D721Med (cell line): ENCODE measurements at regions not wholly inside any gene's neighbourhood (a gene's known extent, or its start where the extent isn't known, plus 50 kb on each side); places are given as distances from the start of the nearest gene placed in this dataset.

Experiments
- DNase-seq: peaks from one replicate; pipeline ENCODE4 v3.0.0; 2011; ENCODE audit warnings: low spot score; ENCODE audit not compliant: insufficient read length
- FAIRE-seq: peaks from 2 replicates; lab custom pipeline; 2011; peaks lifted over from hg19 to GRCh38; lab: Jason Lieb, UNC
- TF ChIP-seq, protein P1 (sequence below): IDR thresholded peaks from 2 replicates; pipeline ENCODE4 v1.5.1; 2012; ENCODE audit warnings: mild to moderate bottlenecking, control low read depth; ENCODE audit not compliant: insufficient read depth; ENCODE audit errors: missing control alignments

DNA sequence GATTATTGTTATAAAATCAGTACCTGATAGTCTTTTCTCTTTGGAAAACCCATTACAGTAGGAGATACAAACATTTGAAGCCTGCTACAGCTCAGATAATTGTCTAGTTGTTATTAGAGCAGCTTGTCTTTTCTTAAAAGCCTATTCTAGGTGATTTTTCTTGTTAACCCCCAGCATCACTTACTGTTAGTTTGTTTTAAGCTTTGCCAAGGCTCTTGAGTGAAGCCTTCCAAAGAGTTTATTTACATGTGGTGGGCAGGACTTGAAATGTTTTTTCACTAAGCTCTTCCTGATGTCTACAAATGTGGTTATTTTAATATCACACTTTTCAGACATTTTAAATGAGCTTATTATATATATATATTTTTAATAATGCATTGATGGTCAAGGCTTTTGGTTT, 791.3 kb downstream of the PLCL1 start:
- DNase-seq (no peak), FAIRE-seq (no peak)
- TF ChIP-seq, protein P1, sequence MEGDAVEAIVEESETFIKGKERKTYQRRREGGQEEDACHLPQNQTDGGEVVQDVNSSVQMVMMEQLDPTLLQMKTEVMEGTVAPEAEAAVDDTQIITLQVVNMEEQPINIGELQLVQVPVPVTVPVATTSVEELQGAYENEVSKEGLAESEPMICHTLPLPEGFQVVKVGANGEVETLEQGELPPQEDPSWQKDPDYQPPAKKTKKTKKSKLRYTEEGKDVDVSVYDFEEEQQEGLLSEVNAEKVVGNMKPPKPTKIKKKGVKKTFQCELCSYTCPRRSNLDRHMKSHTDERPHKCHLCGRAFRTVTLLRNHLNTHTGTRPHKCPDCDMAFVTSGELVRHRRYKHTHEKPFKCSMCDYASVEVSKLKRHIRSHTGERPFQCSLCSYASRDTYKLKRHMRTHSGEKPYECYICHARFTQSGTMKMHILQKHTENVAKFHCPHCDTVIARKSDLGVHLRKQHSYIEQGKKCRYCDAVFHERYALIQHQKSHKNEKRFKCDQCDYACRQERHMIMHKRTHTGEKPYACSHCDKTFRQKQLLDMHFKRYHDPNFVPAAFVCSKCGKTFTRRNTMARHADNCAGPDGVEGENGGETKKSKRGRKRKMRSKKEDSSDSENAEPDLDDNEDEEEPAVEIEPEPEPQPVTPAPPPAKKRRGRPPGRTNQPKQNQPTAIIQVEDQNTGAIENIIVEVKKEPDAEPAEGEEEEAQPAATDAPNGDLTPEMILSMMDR, result no peak

DNA sequence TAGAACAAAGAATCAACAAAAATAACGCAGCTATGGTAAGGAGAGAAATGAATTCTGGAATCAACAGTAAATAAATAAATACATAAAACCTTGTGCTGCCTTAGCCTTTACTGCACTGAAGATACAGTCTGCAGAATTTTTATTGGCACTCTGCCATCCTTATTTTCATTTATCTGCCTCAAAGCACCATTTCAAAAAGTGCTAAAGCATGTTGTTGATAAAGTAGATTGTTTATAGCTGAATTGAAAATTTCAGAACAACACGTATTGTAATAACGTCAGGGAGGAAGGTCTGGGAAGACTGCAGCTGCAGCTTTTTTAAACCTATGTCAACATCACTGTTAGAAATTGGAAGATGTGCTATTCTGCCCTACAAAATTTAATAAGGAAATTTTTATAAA, 787.2 kb downstream of the PLCL1 start:
- TF ChIP-seq, protein P1, result no peak
- DNase-seq (no peak), FAIRE-seq (no peak)

DNA sequence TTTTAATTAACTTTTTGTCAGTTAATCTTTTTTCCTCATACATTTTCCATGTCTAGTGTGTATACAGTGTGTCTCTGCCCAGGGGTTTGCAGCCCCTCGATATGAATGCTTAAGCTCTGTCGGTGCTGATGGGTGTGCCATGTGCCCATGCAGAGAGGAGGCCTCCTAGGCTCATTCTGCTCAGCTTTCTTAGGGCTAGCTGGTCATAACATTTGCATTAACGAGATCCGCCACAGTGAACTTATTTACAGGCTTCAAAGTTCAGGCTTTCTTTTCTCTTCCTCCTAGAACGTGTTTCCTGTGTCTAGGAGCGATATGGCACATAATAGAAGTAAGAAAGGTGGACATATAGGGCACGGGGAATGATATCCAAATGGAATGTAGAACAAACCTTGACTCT, 783.3 kb downstream of the PLCL1 start:
- no peak for FAIRE-seq
- DNase-seq, result no peak

DNA sequence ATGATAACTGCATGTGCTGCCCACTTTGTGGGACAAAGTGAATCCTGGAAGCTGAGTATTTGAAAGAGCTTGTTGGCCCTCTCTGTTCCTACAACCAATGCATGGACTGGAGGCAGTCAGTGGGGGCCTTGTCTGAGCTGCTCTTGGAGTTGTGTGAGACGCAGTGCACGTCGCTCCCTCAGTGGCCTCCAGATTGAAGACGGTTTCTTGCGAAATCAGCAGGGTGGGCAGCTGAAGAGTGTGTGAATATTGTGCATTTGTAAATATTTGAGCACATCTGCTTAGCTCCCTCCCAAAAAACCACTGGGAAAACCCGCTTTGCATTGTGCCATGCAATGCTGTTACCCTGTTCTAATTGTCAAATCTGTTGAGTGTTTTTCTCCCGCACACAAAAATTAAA, 782.8 kb downstream of the PLCL1 start:
- TF ChIP-seq, protein P1, result no peak
- FAIRE-seq (no peak), DNase-seq (no peak)

More for the DNA sequence above, 783.3 kb downstream of the PLCL1 start:
- TF ChIP-seq, protein P1, result no peak

DNA sequence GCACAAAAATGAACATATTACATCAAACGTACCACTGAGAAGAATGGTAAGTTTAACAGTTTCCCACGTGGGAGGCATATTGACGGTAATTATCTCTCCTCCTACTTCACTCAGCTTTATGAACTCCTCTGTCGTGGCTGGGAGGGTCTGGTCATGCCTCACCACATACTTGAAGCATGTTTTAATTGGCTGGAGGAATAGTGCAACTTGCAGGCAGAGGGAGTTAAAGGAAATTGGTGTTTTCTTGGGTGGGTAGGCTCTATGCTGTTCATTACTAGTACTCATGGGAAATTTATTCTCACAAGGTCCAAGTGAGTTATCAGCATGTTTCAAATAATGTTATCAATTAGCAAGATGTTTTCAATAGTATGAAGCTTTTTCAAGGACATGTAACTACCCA, 767.0 kb downstream of the PLCL1 start:
- DNase-seq (no peak), FAIRE-seq (no peak)
- TF ChIP-seq, protein P1, result no peak

DNA sequence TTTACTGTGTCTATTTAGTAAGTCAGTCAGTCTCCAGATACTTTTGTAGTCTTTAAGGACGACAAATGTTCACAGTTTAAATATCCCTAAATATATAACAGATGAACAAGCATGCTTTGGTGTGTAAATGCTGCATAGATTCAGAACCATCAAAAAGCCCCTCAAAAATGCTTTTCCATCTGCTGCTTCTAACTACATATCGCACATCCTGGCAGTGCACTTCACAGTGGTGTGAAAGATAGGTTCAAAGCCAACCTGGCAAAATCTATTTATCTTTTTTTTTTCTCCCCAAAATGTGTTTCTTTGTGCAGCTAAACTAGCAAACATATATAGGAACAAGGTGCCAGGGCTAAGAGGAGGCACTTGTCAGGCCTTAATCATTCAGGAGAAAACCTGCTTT, 753.8 kb downstream of the PLCL1 start:
- no peak for DNase-seq
- TF ChIP-seq, protein P1, result no peak
- no peak for FAIRE-seq

DNA sequence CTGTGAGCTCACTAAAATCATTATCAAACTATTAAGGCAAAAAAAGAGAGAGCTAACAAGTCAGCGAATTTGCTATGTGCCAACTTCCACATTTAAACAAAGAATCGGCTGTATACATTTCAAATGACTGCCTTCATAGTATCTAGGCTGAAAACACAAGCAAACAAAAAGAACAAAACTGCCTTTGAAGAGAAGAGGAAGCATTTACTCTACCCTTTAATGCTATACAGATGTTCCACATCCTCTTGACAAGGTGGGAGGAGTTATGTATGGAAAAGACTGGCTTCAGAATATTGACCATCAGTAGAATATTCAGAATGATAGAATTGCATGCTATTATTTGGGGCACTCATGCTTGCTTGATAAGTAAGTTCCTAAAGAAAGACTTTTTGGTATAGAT, 741.7 kb downstream of the PLCL1 start:
- no peak for FAIRE-seq
- no peak for DNase-seq
- TF ChIP-seq, protein P1, result no peak
